ENCODE measurements at regions not wholly inside any gene's neighbourhood (a gene's known extent, or its start where the extent isn't known, plus 50 kb on each side); places are given as distances from the start of the nearest gene placed in this dataset.
"Not testable (repeated sequence)": the region's sequence is repeated elsewhere in the genome, so short reads cannot be mapped to it uniquely, and the experiment has no call there.

- POLR2A ChIA-PET; H3K27ac Mint-ChIP-seq; H3K27me3 Mint-ChIP-seq; H3K9me3 Mint-ChIP-seq; CTCF ChIA-PET; DNase-seq; H3K4me3 Mint-ChIP-seq; H3K36me3 Mint-ChIP-seq (ENCODE audit: low read depth): not testable (repeated sequence)
- H3K4me1 Mint-ChIP-seq = peaks cover 24% of the 10 kb centered on the region
These were observed 338.3 kb downstream of the SRGAP2C start for GRCh38 chr1:121523112-121523511.

GRCh38 chr1:121525355-121525754 is 340.6 kb downstream of the SRGAP2C start:
- POLR2A ChIA-PET = no interaction called here
- no peaks in the 10 kb centered on the region for H3K27me3 Mint-ChIP-seq
- CTCF ChIA-PET = no interaction called here

GRCh38 chr1:121528958-121529357 is 344.2 kb downstream of the SRGAP2C start:
- H3K36me3 Mint-ChIP-seq (ENCODE audit: low read depth); CTCF ChIA-PET; H3K4me3 Mint-ChIP-seq; H3K9me3 Mint-ChIP-seq; DNase-seq; H3K4me1 Mint-ChIP-seq; H3K27me3 Mint-ChIP-seq; H3K27ac Mint-ChIP-seq: not testable (repeated sequence)
- POLR2A ChIA-PET = interaction anchor here (0.8 kb wide), 1 partner anchor 9 kb away, joined by 3 read pairs; no protein-coding TSS in a partner anchor

More at GRCh38 chr1:121525355-121525754, 340.6 kb downstream of the SRGAP2C start:
- peaks cover 19% of the 10 kb centered on the region for H3K4me1 Mint-ChIP-seq
- H3K4me3 Mint-ChIP-seq = no peak overlapping the region
- DNase-seq = no peak
- no peak overlapping the region for H3K27ac Mint-ChIP-seq
- H3K36me3 Mint-ChIP-seq (ENCODE audit: low read depth) = peaks cover 6% of the 10 kb centered on the region
- H3K9me3 Mint-ChIP-seq = no peaks in the 10 kb centered on the region

- not testable (repeated sequence) for H3K27ac Mint-ChIP-seq; H3K4me1 Mint-ChIP-seq; H3K27me3 Mint-ChIP-seq; DNase-seq; H3K36me3 Mint-ChIP-seq (ENCODE audit: low read depth); H3K9me3 Mint-ChIP-seq; H3K4me3 Mint-ChIP-seq
- ChIA-PET POLR2A (interaction anchor here (1.3 kb wide), 1 partner anchor 11 kb away, joined by 3 read pairs; no protein-coding TSS in a partner anchor), CTCF (interaction anchor here (0.6 kb wide), 1 partner anchor 10 kb away, joined by 5 read pairs; no protein-coding TSS in a partner anchor)
These were observed 345.3 kb downstream of the SRGAP2C start for GRCh38 chr1:121530026-121530425.

- H3K4me1 Mint-ChIP-seq; H3K4me3 Mint-ChIP-seq; H3K36me3 Mint-ChIP-seq (ENCODE audit: low read depth); H3K27ac Mint-ChIP-seq; POLR2A ChIA-PET; H3K9me3 Mint-ChIP-seq; H3K27me3 Mint-ChIP-seq; CTCF ChIA-PET; DNase-seq: not testable (repeated sequence)
These were observed 347.0 kb downstream of the SRGAP2C start for GRCh38 chr1:121531747-121532146.

- POLR2A ChIA-PET, H3K9me3 Mint-ChIP-seq, H3K4me3 Mint-ChIP-seq, DNase-seq, H3K4me1 Mint-ChIP-seq, H3K27ac Mint-ChIP-seq, CTCF ChIA-PET, H3K27me3 Mint-ChIP-seq: not testable (repeated sequence)
- peaks cover 10% of the 10 kb centered on the region for H3K36me3 Mint-ChIP-seq (ENCODE audit: low read depth)
These were observed 353.4 kb downstream of the SRGAP2C start for GRCh38 chr1:121538148-121538547.

- ChIA-PET CTCF (no interaction called here), POLR2A (no interaction called here)
- Mint-ChIP-seq H3K4me3 (no peak overlapping the region), H3K27me3 (no peaks in the 10 kb centered on the region), H3K4me1 (no peaks in the 10 kb centered on the region), H3K36me3 (ENCODE audit: low read depth) (peaks cover 10% of the 10 kb centered on the region), H3K9me3 (peaks cover 2% of the 10 kb centered on the region), H3K27ac (no peak overlapping the region)
- no peak for DNase-seq
These were observed 354.3 kb downstream of the SRGAP2C start for GRCh38 chr1:121538943-121539575.

- H3K27me3 Mint-ChIP-seq; H3K4me1 Mint-ChIP-seq; DNase-seq; POLR2A ChIA-PET; H3K27ac Mint-ChIP-seq; H3K9me3 Mint-ChIP-seq; H3K4me3 Mint-ChIP-seq; H3K36me3 Mint-ChIP-seq (ENCODE audit: low read depth): not testable (repeated sequence)
- CTCF ChIA-PET = interaction anchor here (1.4 kb wide), 1 partner anchor 25 kb away, joined by 3 read pairs; no protein-coding TSS in a partner anchor
These were observed 359.2 kb downstream of the SRGAP2C start for GRCh38 chr1:121543988-121544387.

GRCh38 chr1:121544500-121544899 is 359.7 kb downstream of the SRGAP2C start:
- DNase-seq = no peak
- Mint-ChIP-seq H3K4me3 (no peak overlapping the region), H3K4me1 (peaks cover 2% of the 10 kb centered on the region), H3K36me3 (ENCODE audit: low read depth) (peaks cover 7% of the 10 kb centered on the region), H3K27ac (no peak overlapping the region), H3K9me3 (no peaks in the 10 kb centered on the region), H3K27me3 (no peaks in the 10 kb centered on the region)
- ChIA-PET POLR2A (no interaction called here), CTCF (interaction anchor here (1.4 kb wide), 1 partner anchor 26 kb away, joined by 3 read pairs; no protein-coding TSS in a partner anchor)

GRCh38 chr1:121545899-121546298 is 361.1 kb downstream of the SRGAP2C start:
- H3K36me3 Mint-ChIP-seq (ENCODE audit: low read depth); H3K27me3 Mint-ChIP-seq; CTCF ChIA-PET; POLR2A ChIA-PET; H3K9me3 Mint-ChIP-seq; DNase-seq; H3K27ac Mint-ChIP-seq; H3K4me3 Mint-ChIP-seq: not testable (repeated sequence)
- peaks cover 10% of the 10 kb centered on the region for H3K4me1 Mint-ChIP-seq

GRCh38 chr1:121546830-121547591 is 362.2 kb downstream of the SRGAP2C start:
- POLR2A ChIA-PET = no interaction called here

GRCh38 chr1:121547726-121548125 is 363.0 kb downstream of the SRGAP2C start:
- H3K4me3 Mint-ChIP-seq; CTCF ChIA-PET; H3K9me3 Mint-ChIP-seq; H3K36me3 Mint-ChIP-seq (ENCODE audit: low read depth); POLR2A ChIA-PET; H3K27me3 Mint-ChIP-seq; H3K27ac Mint-ChIP-seq; DNase-seq: not testable (repeated sequence)
- H3K4me1 Mint-ChIP-seq = peaks cover 27% of the 10 kb centered on the region

More at GRCh38 chr1:121546830-121547591, 362.2 kb downstream of the SRGAP2C start:
- CTCF ChIA-PET = no interaction called here
- Mint-ChIP-seq H3K4me1 (peaks cover 20% of the 10 kb centered on the region), H3K4me3 (no peak overlapping the region), H3K27ac (no peak overlapping the region), H3K36me3 (ENCODE audit: low read depth) (peaks cover 6% of the 10 kb centered on the region), H3K9me3 (peaks cover 9% of the 10 kb centered on the region), H3K27me3 (no peaks in the 10 kb centered on the region)
- no peak for DNase-seq

- H3K4me3 Mint-ChIP-seq; DNase-seq; H3K27ac Mint-ChIP-seq; H3K9me3 Mint-ChIP-seq; H3K27me3 Mint-ChIP-seq; H3K36me3 Mint-ChIP-seq (ENCODE audit: low read depth); CTCF ChIA-PET: not testable (repeated sequence)
- POLR2A ChIA-PET = interaction anchor here (1.2 kb wide), 1 partner anchor 32 kb away, joined by 4 read pairs; no protein-coding TSS in a partner anchor
- H3K4me1 Mint-ChIP-seq = peaks cover 27% of the 10 kb centered on the region
These were observed 366.0 kb downstream of the SRGAP2C start for GRCh38 chr1:121550817-121551216.

- CTCF ChIA-PET; DNase-seq; H3K9me3 Mint-ChIP-seq; H3K36me3 Mint-ChIP-seq (ENCODE audit: low read depth); H3K27me3 Mint-ChIP-seq; H3K4me3 Mint-ChIP-seq: not testable (repeated sequence)
- Mint-ChIP-seq H3K4me1 (peaks cover 26% of the 10 kb centered on the region), H3K27ac (peak overlapping the region; percentile 52)
- POLR2A ChIA-PET = interaction anchor here (1.1 kb wide), 1 partner anchor 32 kb away, joined by 6 read pairs; no protein-coding TSS in a partner anchor
These were observed 366.7 kb downstream of the SRGAP2C start for GRCh38 chr1:121551491-121551890.
